Activated CD8-positive, alpha-beta memory T cell treated with anti-CD3 and anti-CD28 coated beads, Interleukin-2, amount 50 U/mL, for 24 hours (primary cell): ENCODE measurements at regions not wholly inside any gene's neighbourhood (a gene's known extent, or its start where the extent isn't known, plus 50 kb on each side); places are given as distances from the start of the nearest gene placed in this dataset.
"Not testable (repeated sequence)": the region's sequence is repeated elsewhere in the genome, so short reads cannot be mapped to it uniquely, and the experiment has no call there.

Source experiments
- DNase-seq: peaks from one replicate; pipeline ENCODE4 v3.0.0-alpha.2; 2020; ENCODE audit errors: extremely low read depth

GRCh38 chr3:118637846-118638245 is 396.8 kb downstream of the IGSF11 start:
- no peak for DNase-seq

DNA sequence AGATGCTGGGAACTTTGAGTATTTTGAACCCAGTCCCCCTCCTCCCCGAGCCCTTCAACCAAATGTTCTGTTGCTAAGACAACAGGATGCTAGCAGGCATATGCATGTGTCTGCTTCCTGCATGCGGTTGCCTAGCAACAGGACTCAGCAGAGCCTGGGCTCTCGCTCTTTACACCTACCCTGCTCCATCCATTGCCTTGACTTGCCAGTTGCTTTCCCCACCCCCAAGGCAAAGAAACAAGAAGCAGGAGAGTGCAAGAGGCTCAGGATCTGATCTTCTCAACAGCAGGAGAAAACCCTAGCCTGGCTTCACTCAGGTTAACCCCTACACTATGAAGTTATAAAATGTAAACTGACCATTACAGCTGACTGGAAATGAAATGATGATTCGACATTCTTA is 393.0 kb downstream of the IGSF11 start:
- DNase-seq, result no peak

DNA sequence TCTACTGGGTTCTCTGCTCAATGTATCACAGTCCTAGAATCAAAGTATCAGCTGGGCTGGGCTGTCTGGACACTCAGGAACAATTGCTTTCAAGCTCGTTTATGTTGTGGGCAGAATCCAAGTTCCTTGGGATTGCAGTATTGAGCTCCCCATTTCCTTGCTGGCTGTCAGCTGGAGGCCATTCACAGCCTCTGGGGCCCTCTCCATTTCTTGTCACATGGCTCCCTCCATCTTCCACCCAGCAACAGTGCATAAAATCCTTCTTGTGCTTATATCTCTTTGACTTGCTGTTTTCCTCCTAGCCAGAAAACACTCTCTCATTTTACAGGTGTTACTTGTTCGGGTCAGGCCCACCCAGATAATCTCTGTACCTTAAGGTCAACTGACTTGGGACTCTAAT is 363.5 kb downstream of the IGSF11 start:
- DNase-seq, result no peak

DNA sequence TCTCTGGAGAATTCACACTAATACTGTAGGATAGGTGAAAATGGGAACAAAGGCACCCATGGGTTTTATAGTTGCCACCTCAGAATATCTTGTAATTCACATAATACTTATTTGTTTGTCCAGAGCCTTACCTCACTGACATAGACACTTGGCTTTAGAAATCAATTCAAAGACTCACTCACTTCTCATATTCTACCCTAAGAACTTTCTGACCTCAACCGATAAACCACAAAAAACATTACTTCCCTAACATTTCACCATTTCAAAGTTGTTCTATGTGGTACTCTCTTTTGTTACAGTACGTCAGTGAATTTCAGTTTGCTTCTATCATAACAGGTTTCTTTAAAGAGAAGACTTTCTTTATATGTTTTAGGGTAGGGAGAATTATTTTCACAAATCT is 359.3 kb downstream of the IGSF11 start:
- DNase-seq, result no peak

GRCh38 chr3:118678663-118679062 is 356.0 kb downstream of the IGSF11 start:
- not testable (repeated sequence) for DNase-seq

- DNase-seq, result no peak
Measured at GRCh38 chr3:118682921-118683320, 351.7 kb downstream of the IGSF11 start.

DNA sequence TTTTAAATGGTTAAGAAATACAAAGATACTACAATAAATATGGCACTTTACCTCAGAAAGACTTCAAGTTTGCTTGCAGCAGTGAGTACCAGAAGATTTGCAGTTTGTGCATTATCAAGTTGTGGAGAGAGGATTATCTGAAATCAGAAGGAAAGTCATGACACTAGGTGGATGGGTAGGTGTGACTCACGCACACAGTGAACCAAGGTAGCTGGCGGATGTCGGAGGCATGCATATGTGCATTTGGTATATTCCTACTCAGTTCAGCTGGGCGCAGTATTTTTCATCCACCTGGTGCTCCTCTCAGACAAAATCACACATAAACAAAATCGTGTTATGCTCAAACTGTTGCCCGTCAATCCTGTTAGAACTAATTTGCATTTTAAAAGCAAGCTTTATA is 351.0 kb downstream of the IGSF11 start:
- no peak for DNase-seq

GRCh38 chr3:118688396-118688884 is 346.2 kb downstream of the IGSF11 start:
- DNase-seq, result no peak

DNA sequence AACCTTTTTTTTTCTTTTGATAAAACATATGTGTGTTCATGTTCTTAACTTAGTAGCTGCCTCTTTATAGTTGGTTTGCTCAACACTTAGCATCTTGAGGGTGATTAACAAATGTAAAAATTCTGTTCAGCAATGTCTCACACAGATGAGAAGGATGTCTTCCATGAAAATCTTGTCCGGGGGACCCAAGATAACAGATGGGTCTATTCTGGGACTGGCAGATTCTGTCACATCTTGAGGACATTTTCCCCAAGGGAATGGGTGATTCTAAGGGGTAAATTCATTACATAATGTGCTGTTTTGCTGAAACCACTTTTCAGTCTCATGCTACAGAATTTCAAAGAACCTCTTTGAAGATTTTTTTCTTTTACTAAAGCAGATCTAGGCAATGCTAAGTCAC is 342.2 kb downstream of the IGSF11 start:
- DNase-seq, result no peak

- no peak for DNase-seq
Measured at GRCh38 chr3:118705487-118706219, 329.0 kb downstream of the IGSF11 start.

DNA sequence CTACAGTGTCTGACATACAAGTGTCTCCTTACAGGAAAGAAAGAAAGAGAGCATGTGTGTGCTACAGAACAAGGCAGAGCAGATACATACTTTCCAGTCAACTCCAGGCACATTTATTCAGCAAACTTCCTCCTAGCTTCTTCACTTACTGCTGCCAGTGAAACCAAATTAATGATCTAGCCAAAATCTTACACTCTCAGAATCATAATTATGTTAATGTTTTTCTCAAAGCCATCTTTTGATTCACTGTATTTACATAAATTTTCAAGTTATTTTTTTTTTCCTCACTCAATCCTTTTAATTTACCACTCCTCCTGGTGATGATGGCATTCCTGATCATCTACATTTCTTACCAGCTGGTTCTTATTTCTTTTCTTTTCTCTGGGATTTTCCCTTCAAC is 326.7 kb downstream of the IGSF11 start:
- DNase-seq, result no peak

- no peak for DNase-seq
Measured at GRCh38 chr3:118710532-118710931, 324.1 kb downstream of the IGSF11 start.

- DNase-seq, result no peak
Measured at GRCh38 chr3:118713502-118714207, 321.0 kb downstream of the IGSF11 start.

DNA sequence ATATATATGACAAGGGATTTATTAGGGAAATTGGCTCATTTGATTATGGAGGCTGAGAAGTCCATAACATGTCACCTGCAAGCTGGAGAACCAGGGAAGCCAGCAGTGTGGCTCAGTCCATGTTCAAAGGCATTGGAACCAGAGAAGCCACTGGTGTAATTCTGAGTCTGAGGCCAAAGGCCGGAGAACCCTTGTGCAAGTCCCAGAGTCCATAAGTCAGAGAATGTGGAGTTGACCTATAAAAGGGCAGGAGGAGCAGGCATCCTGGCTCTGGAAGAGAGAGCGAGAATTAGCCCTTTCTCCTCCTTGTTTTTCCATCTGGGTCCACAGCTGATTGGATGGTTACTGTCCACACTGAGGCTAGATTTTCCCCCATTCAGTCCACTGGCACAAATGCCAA is 319.8 kb downstream of the IGSF11 start:
- DNase-seq, result no peak

GRCh38 chr3:118729546-118729945 is 305.1 kb downstream of the IGSF11 start:
- DNase-seq, result no peak

GRCh38 chr3:118734664-118735063 is 300.0 kb downstream of the IGSF11 start:
- DNase-seq, result no peak

DNA sequence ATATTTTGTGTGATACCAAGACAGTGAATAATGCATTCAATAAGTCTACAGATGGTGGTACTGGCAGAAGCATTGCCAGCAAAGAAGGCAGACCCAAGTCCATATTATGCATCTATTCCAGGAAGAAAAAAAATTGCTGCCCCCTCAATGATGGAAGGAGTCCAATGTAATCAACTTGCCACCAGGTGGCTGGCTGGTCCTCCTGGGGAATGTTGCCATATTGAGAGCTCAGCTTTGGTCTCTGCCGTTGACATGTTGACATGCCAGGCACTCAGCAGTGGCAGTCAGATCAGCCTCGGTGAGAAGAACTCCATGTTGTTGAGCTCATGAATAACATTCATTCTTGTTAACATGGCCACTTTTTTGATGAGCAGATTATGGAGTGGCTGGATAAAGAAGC is 298.5 kb downstream of the IGSF11 start:
- DNase-seq, result no peak

DNA sequence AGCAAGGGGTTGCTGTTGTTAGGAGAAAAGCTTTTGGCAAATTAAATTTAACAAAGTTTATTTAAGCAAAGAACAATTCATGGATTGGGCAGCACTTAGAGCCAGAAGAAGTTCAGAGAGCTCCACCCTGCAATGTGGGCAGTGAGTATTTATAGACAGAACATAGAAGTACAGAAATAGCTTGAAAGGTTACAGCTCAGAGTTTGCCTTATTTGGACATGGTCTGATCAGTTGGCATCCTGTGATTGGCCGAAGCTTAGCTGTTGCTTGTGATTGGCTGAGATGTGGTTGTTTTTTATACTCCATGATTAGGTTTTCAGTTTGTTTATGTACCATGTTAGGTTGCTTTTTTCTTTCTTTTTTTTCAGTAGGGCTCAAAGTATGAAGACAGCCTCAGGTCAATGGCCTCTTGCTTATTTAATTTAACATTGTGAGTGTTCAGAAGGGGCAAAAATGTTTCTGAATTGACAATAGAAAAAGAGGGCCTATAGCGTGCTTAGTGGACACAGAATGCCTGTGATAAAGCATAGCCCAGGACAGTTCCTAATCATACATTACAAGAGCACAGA is 293.8 kb downstream of the IGSF11 start:
- no peak for DNase-seq

GRCh38 chr3:118742760-118743159 is 291.9 kb downstream of the IGSF11 start:
- DNase-seq, result no peak

DNA sequence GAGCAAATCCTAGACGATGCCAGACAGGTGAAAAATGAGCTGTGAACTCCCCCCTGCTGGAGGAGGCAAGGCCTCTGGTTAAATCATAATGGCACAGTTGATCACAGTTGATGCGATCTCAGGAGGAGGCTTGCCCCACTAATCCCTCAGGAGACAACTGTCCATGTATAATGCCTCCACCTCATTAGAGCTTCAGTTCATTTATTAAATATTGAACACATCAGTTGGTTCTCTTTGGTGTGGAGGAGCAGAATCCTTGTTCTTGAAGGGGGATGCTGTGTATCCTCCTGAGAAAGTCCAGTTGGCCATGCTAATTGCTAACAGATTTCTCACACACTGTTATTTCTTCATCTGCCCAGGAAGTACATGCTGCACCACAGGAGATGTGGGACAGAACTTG is 290.5 kb downstream of the IGSF11 start:
- no peak for DNase-seq

DNA sequence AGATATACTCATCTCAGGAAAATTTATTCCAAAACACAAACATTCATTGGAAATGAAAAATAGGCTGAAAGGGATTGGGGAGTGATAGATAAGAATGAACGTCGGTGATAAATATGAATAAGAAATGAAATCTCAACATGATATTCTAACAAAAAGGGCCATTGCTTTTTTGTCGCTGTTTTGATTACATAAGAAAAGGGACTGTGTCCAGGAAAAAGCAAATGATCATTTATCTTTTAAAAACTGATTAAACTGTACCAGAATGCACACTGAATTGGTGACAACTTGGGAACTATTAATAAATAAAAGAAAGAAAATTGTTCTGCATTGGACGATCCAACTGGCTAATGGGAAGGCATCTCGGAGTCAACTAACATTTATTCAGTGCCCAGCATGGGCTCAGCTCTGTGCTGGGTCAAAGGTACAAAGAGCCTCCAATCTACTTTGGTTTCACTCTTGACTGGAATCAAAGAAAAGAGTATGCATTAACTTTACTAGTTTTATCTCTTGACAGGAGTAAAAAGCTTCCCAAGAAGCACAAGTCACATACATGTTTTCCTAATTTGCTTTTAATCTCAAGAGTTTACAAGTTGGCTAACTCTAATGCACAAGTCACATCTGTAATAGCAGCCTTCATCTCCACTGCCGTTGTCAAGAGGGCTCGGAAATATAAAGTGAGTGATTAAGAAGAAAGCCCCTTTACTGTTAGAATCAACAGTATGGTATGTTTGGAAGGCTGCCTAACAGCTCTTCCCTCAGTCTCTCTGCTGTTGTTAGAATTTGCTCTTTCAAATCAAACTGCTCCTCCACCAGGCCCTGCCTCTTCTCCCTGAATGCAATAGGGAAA is 280.0 kb downstream of the IGSF11 start:
- DNase-seq, result no peak

DNA sequence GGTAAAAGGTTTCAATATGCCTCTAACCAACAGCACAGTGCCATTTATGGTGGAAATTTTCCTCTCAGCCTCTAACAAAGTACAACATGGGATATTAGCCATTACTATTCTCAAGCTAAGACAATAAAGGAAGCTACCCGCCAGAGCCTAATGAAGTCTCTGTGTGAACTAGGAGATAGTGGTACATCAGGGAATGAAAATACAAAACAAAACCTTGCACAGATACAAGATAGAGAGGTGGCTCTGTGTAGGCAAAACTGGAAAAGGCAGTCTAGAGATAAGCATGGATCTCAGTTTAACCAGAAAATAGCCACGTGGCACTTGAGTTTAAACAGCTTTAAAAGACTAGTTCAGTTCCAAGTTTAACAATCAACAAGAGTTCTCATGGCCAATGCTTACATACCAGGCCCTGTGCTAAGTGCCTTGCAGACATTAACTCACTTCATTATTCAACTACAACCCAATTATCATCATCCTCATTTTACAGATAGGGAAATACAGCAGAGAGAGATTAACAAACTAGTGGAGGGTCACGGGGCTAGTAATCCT is 279.3 kb downstream of the IGSF11 start:
- DNase-seq, result no peak
